Ectodermal cell (in vitro differentiated cells): ENCODE measurements at regions not wholly inside any gene's neighbourhood (a gene's known extent, or its start where the extent isn't known, plus 50 kb on each side); places are given as distances from the start of the nearest gene placed in this dataset.

Experiments used
- H3K27ac ChIP-seq: 2 replicates; pipeline ENCODE4 v1.7.0; 2013; ENCODE audit warnings: mild to moderate bottlenecking, low read depth, low read length; ENCODE audit not compliant: insufficient read depth, poor library complexity, severe bottlenecking
- H3K27me3 ChIP-seq: 2 replicates; pipeline ENCODE4 v1.7.0; 2013; ENCODE audit warnings: mild to moderate bottlenecking, low read length; ENCODE audit not compliant: insufficient read depth, control insufficient read depth, poor library complexity, severe bottlenecking
- H3K36me3 ChIP-seq: one replicate; pipeline ENCODE4 v1.7.0; 2013; ENCODE audit warnings: low read length; ENCODE audit not compliant: control insufficient read depth, insufficient read depth
- H3K4me1 ChIP-seq: one replicate; pipeline ENCODE4 v1.7.0; 2013; ENCODE audit warnings: low read length; ENCODE audit not compliant: control insufficient read depth, insufficient read depth
- H3K4me3 ChIP-seq: 2 replicates; pipeline ENCODE4 v1.7.0; 2013; ENCODE audit warnings: low read depth, low read length, control low read depth; ENCODE audit not compliant: insufficient read depth
- H3K9me3 ChIP-seq: 2 replicates; pipeline ENCODE4 v1.7.0; 2013; ENCODE audit warnings: mild to moderate bottlenecking, low read length, moderate library complexity; ENCODE audit not compliant: control insufficient read depth
- WGBS, 2 experiments: methylation state at CpG; one replicate each; pipeline ENCODE4 v1.1.7; 2013; ENCODE audit warnings: missing lambda C conversion rate in 2 of 2; 5-methylcytosine and 5-hydroxymethylcytosine counted together

- no peak overlapping the region for H3K27ac ChIP-seq
These were observed 53.8 kb upstream of the PSEN2 start for GRCh38 chr1:226816576-226816975.

GRCh38 chr1:226814751-226815537 is 55.5 kb upstream of the PSEN2 start:
- Histone ChIP-seq H3K27ac (no peak overlapping the region), H3K27me3 (no peaks in the 10 kb centered on the region), H3K36me3 (no peaks in the 10 kb centered on the region), H3K4me1 (peaks cover 9% of the 10 kb centered on the region), H3K9me3 (no peaks in the 10 kb centered on the region), H3K4me3 (no peak overlapping the region)
- WGBS, 2 experiments = 87 to 88% methylated on average over 10 of the region's 10 CpGs

More at GRCh38 chr1:226816576-226816975, 53.8 kb upstream of the PSEN2 start:
- Histone ChIP-seq H3K9me3 (no peaks in the 10 kb centered on the region), H3K4me1 (peaks cover 9% of the 10 kb centered on the region), H3K27me3 (no peaks in the 10 kb centered on the region), H3K4me3 (no peak overlapping the region), H3K36me3 (no peaks in the 10 kb centered on the region)
- WGBS, 2 experiments = 80 to 91% methylated on average over 3 of the region's 3 CpGs

- Histone ChIP-seq H3K9me3 (no peaks in the 10 kb centered on the region), H3K27me3 (no peaks in the 10 kb centered on the region), H3K4me1 (peaks cover 12% of the 10 kb centered on the region), H3K27ac (no peak overlapping the region), H3K36me3 (no peaks in the 10 kb centered on the region), H3K4me3 (no peak overlapping the region)
- whole genome bisulfite sequencing, 2 experiments = 87 to 96% methylated on average over 7 of the region's 7 CpGs
These were observed 56.5 kb upstream of the PSEN2 start for GRCh38 chr1:226813671-226814591.

- H3K9me3 ChIP-seq = no peaks in the 10 kb centered on the region
- H3K27ac ChIP-seq = no peak overlapping the region
- WGBS, 2 experiments = 90 to 96% methylated on average over 4 of the region's 4 CpGs
- peaks cover 12% of the 10 kb centered on the region for H3K4me1 ChIP-seq
- H3K27me3 ChIP-seq = no peaks in the 10 kb centered on the region
- H3K4me3 ChIP-seq = no peak overlapping the region
- H3K36me3 ChIP-seq = no peaks in the 10 kb centered on the region
These were observed 59.7 kb upstream of the PSEN2 start for GRCh38 chr1:226810681-226811080.

GRCh38 chr1:226809785-226810571 is 60.4 kb upstream of the PSEN2 start:
- peaks cover 12% of the 10 kb centered on the region for H3K4me1 ChIP-seq
- peak overlapping the region; percentile 18 for H3K27ac ChIP-seq
- WGBS, 2 experiments = 88 to 89% methylated on average over 11 of the region's 11 CpGs
- no peak overlapping the region for H3K4me3 ChIP-seq
- H3K27me3 ChIP-seq = no peaks in the 10 kb centered on the region
- H3K9me3 ChIP-seq = no peaks in the 10 kb centered on the region
- H3K36me3 ChIP-seq = no peaks in the 10 kb centered on the region

- no peak overlapping the region for H3K27ac ChIP-seq
- no peak overlapping the region for H3K4me3 ChIP-seq
- H3K27me3 ChIP-seq = no peaks in the 10 kb centered on the region
- WGBS, 2 experiments = 87 to 93% methylated on average over 6 of the region's 6 CpGs
- H3K9me3 ChIP-seq = no peaks in the 10 kb centered on the region
- peaks cover 12% of the 10 kb centered on the region for H3K4me1 ChIP-seq
- H3K36me3 ChIP-seq = no peaks in the 10 kb centered on the region
These were observed 61.9 kb upstream of the PSEN2 start for GRCh38 chr1:226808501-226808900.

- no peaks in the 10 kb centered on the region for H3K9me3 ChIP-seq
- peaks cover 12% of the 10 kb centered on the region for H3K4me1 ChIP-seq
- H3K36me3 ChIP-seq = no peaks in the 10 kb centered on the region
- no peak overlapping the region for H3K27ac ChIP-seq
- H3K27me3 ChIP-seq = no peaks in the 10 kb centered on the region
- H3K4me3 ChIP-seq = no peak overlapping the region
- 79 to 88% methylated on average over 1 of the region's 1 CpG for WGBS, 2 experiments
These were observed 63.4 kb upstream of the PSEN2 start for GRCh38 chr1:226806988-226807387.

- 90 to 92% methylated on average over 12 of the region's 12 CpGs for WGBS, 2 experiments
- Histone ChIP-seq H3K36me3 (no peaks in the 10 kb centered on the region), H3K4me1 (peaks cover 5% of the 10 kb centered on the region), H3K4me3 (no peak overlapping the region), H3K27ac (no peak overlapping the region), H3K27me3 (no peaks in the 10 kb centered on the region), H3K9me3 (no peaks in the 10 kb centered on the region)
These were observed 65.3 kb upstream of the PSEN2 start for GRCh38 chr1:226804907-226805759.

- no peaks in the 10 kb centered on the region for H3K36me3 ChIP-seq
- no peak overlapping the region for H3K4me3 ChIP-seq
- H3K9me3 ChIP-seq = no peaks in the 10 kb centered on the region
- H3K27ac ChIP-seq = no peak overlapping the region
- H3K4me1 ChIP-seq = no peaks in the 10 kb centered on the region
- WGBS, 2 experiments = 91 to 93% methylated on average over 2 of the region's 2 CpGs
- no peaks in the 10 kb centered on the region for H3K27me3 ChIP-seq
These were observed 61.8 kb upstream of the ITPKB start for GRCh38 chr1:226800763-226801380.
